Neural cell (in vitro differentiated cells): ENCODE measurements at regions not wholly inside any gene's neighbourhood (a gene's known extent, or its start where the extent isn't known, plus 50 kb on each side); places are given as distances from the start of the nearest gene placed in this dataset.

ENCODE experiments used
- H2AFZ ChIP-seq: fragments of 200-600, 300-800 bp; sonication (generic), shearing (Covaris generic); 2 replicates; pipeline ENCODE4 v1.6.0; 2014; ENCODE audit warnings: low read depth, mild to moderate bottlenecking, antibody characterized with exemption, low read length, moderate library complexity
- H3F3A ChIP-seq: fragments of 200-600 bp; shearing (Covaris generic); 2 replicates; pipeline ENCODE4 v1.6.1; 2016; ENCODE audit warnings: mild to moderate bottlenecking, moderate library complexity, mixed read lengths, antibody characterized with exemption, low read length; ENCODE audit not compliant: insufficient read depth, poor library complexity, severe bottlenecking
- H3K27ac ChIP-seq: fragments of 200-600, 300-800 bp; sonication (generic), shearing (Covaris generic); 2 replicates; pipeline ENCODE4 v1.5.1; 2014; ENCODE audit warnings: mild to moderate bottlenecking, low read length, moderate library complexity
- H3K27me3 ChIP-seq: fragments of 300-800, 200-600 bp; sonication (generic), shearing (Covaris generic); 2 replicates; pipeline ENCODE4 v1.6.0; 2014; ENCODE audit warnings: mild to moderate bottlenecking, low read depth, low read length, moderate library complexity; ENCODE audit not compliant: insufficient read depth
- H3K36me3 ChIP-seq: fragments of 300-800, 200-600 bp; sonication (generic), shearing (Covaris generic); 2 replicates; pipeline ENCODE4 v1.5.1; 2014; ENCODE audit warnings: mild to moderate bottlenecking, antibody characterized with exemption, low read length, moderate library complexity; ENCODE audit not compliant: insufficient read depth
- H3K4me2 ChIP-seq: fragments of 300-800, 200-600 bp; sonication (generic), shearing (Covaris generic); 2 replicates; pipeline ENCODE4 v1.6.0; 2014; ENCODE audit warnings: mild to moderate bottlenecking, low read length
- H3K4me3 ChIP-seq: fragments of 300-800, 200-600 bp; sonication (generic), shearing (Covaris generic); 2 replicates; pipeline ENCODE4 v1.5.1; 2014; ENCODE audit warnings: mild to moderate bottlenecking, low read length, moderate library complexity
- H3K79me2 ChIP-seq: fragments of 200-600 bp; shearing (Covaris generic); replicated peaks from 2 replicates; pipeline ENCODE4 v1.6.0; 2014; ENCODE audit warnings: mild to moderate bottlenecking, low read length, moderate library complexity; ENCODE audit not compliant: insufficient read depth
- H3K9ac ChIP-seq: fragments of 300-800, 200-600 bp; sonication (generic), shearing (Covaris generic); 2 replicates; pipeline ENCODE4 v1.6.1; 2016; ENCODE audit warnings: mild to moderate bottlenecking, low read length, mixed read lengths
- H3K9me2 ChIP-seq: fragments of 200-600 bp; shearing (Covaris generic); 2 replicates; pipeline ENCODE4 v1.6.1; 2016; ENCODE audit warnings: mild to moderate bottlenecking, low read length, mixed read lengths; ENCODE audit not compliant: insufficient read depth
- H3K9me3 ChIP-seq: fragments of 200-600, 300-800 bp; sonication (generic), shearing (Covaris generic); 2 replicates; pipeline ENCODE4 v1.6.1; 2016; ENCODE audit warnings: mild to moderate bottlenecking, mixed run types, low read length, moderate library complexity, mixed read lengths
- H4K20me1 ChIP-seq: fragments of 200-600 bp; shearing (Covaris generic); 2 replicates; pipeline ENCODE4 v1.6.1; 2016; ENCODE audit warnings: mild to moderate bottlenecking, mixed run types; ENCODE audit not compliant: insufficient read depth
- EP300 ChIP-seq: fragments of 450-650 bp; conservative IDR thresholded peaks from 2 replicates; pipeline ENCODE4 v1.6.1; 2014; ENCODE audit warnings: antibody characterized with exemption, mild to moderate bottlenecking, moderate library complexity; ENCODE audit not compliant: poor library complexity, severe bottlenecking
- EZH2 ChIP-seq: fragments of 200-600, 300-800 bp; shearing (Covaris generic), sonication (generic); IDR thresholded peaks from 2 replicates; pipeline ENCODE4 v1.6.1; 2014; ENCODE audit warnings: antibody characterized with exemption, low read length, borderline replicate concordance, mild to moderate bottlenecking; ENCODE audit not compliant: insufficient read depth, poor library complexity, severe bottlenecking
- POLR2AphosphoS5 ChIP-seq: IDR thresholded peaks from 2 replicates; pipeline ENCODE4 v1.6.1; 2012
- RAD21 ChIP-seq: fragments of 450-650 bp; conservative IDR thresholded peaks from 2 replicates; pipeline ENCODE4 v1.6.1; 2014; ENCODE audit warnings: antibody characterized with exemption, mild to moderate bottlenecking, moderate library complexity
- REST ChIP-seq: IDR thresholded peaks from 2 replicates; pipeline ENCODE4 v1.6.1; 2012; ENCODE audit warnings: borderline replicate concordance
- SMC3 ChIP-seq: fragments of 450-650 bp; conservative IDR thresholded peaks from 2 replicates; pipeline ENCODE4 v1.6.1; 2014; ENCODE audit warnings: antibody characterized with exemption, mild to moderate bottlenecking, moderate library complexity; ENCODE audit not compliant: poor library complexity
- TAF1 ChIP-seq: IDR thresholded peaks from 2 replicates; pipeline ENCODE4 v1.6.1; 2012; ENCODE audit warnings: low read depth
- TF ChIP-seq, protein P1 (sequence below): fragments of 450-650 bp; IDR thresholded peaks from 2 replicates; pipeline ENCODE4 v1.5.1; 2014; ENCODE audit warnings: antibody characterized with exemption, mild to moderate bottlenecking, moderate library complexity; ENCODE audit not compliant: poor library complexity, severe bottlenecking

GRCh38 chr16:87229230-87230188 is 87.7 kb downstream of the C16orf95 start:
- Histone ChIP-seq H3K9me2 (no peaks in the 10 kb centered on the region), H2AFZ (no peak overlapping the region), H3K27me3 (no peaks in the 10 kb centered on the region), H3K9ac (no peak overlapping the region), H3K9me3 (no peaks in the 10 kb centered on the region), H3K4me2 (no peak overlapping the region), H3F3A (no peaks in the 10 kb centered on the region), H3K4me3 (no peak overlapping the region), H4K20me1 (no peaks in the 10 kb centered on the region), H3K79me2 (no peaks in the 10 kb centered on the region), H3K27ac (no peak overlapping the region), H3K36me3 (no peaks in the 10 kb centered on the region)
- TF ChIP-seq RAD21 (no peak), TAF1 (no peak), POLR2AphosphoS5 (no peak)

DNA sequence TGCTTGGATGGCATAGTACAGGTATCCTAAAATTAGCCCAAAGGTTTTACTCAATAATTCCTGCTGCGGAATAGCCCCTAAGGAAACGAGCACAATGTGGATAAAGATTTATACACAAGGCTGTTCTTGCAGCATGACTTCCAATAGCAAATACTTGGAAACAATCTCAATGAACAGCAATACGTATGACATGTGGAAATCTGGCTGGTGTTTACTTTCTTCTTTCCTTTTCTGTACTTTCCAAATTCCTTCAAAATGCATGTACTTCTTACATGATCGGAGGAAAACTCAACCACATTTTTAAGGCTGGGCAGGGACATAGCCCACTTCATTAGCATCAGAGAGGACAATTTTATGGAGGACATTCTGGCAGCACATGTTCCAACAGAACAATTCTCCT is 86.6 kb downstream of the C16orf95 start:
- no peaks in the 10 kb centered on the region for H3K36me3 ChIP-seq
- H2AFZ ChIP-seq = no peak overlapping the region
- no peaks in the 10 kb centered on the region for H3K27me3 ChIP-seq
- no peaks in the 10 kb centered on the region for H3K9me2 ChIP-seq
- no peaks in the 10 kb centered on the region for H3K9me3 ChIP-seq
- no peak overlapping the region for H3K4me2 ChIP-seq
- H3K79me2 ChIP-seq = no peaks in the 10 kb centered on the region
- no peak for TF ChIP-seq TAF1
- no peaks in the 10 kb centered on the region for H4K20me1 ChIP-seq
- H3K27ac ChIP-seq = no peak overlapping the region
- no peak overlapping the region for H3K9ac ChIP-seq
- H3K4me3 ChIP-seq = no peak overlapping the region
- no peaks in the 10 kb centered on the region for H3F3A ChIP-seq

- no peaks in the 10 kb centered on the region for H3K27me3 ChIP-seq
- H3K4me3 ChIP-seq = no peak overlapping the region
- no peak overlapping the region for H3K4me2 ChIP-seq
- no peaks in the 10 kb centered on the region for H4K20me1 ChIP-seq
- H3K9me2 ChIP-seq = no peaks in the 10 kb centered on the region
- no peak for TF ChIP-seq REST
- TF ChIP-seq EZH2 = no peak
- TF ChIP-seq, protein P1, sequence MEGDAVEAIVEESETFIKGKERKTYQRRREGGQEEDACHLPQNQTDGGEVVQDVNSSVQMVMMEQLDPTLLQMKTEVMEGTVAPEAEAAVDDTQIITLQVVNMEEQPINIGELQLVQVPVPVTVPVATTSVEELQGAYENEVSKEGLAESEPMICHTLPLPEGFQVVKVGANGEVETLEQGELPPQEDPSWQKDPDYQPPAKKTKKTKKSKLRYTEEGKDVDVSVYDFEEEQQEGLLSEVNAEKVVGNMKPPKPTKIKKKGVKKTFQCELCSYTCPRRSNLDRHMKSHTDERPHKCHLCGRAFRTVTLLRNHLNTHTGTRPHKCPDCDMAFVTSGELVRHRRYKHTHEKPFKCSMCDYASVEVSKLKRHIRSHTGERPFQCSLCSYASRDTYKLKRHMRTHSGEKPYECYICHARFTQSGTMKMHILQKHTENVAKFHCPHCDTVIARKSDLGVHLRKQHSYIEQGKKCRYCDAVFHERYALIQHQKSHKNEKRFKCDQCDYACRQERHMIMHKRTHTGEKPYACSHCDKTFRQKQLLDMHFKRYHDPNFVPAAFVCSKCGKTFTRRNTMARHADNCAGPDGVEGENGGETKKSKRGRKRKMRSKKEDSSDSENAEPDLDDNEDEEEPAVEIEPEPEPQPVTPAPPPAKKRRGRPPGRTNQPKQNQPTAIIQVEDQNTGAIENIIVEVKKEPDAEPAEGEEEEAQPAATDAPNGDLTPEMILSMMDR = no peak
- no peak for TF ChIP-seq SMC3
- TF ChIP-seq EP300 = no peak
- H3K27ac ChIP-seq = no peak overlapping the region
- no peak overlapping the region for H2AFZ ChIP-seq
- no peaks in the 10 kb centered on the region for H3F3A ChIP-seq
- no peak overlapping the region for H3K9ac ChIP-seq
- H3K36me3 ChIP-seq = no peaks in the 10 kb centered on the region
- H3K79me2 ChIP-seq = no peaks in the 10 kb centered on the region
- no peaks in the 10 kb centered on the region for H3K9me3 ChIP-seq
Measured at GRCh38 chr16:87231295-87231694, 85.9 kb downstream of the C16orf95 start.
